Astrocyte (in vitro differentiated cells and primary cell): ENCODE measurements at regions not wholly inside any gene's neighbourhood (a gene's known extent, or its start where the extent isn't known, plus 50 kb on each side); places are given as distances from the start of the nearest gene placed in this dataset.

Source experiments
- EZH2 ChIP-seq: IDR thresholded peaks from 2 replicates; pipeline ENCODE4 v1.6.1; 2012; ENCODE audit warnings: mild to moderate bottlenecking, low read length, inconsistent platforms; ENCODE audit not compliant: insufficient read depth
- TF ChIP-seq, protein P1 (sequence below): IDR thresholded peaks from 2 replicates; pipeline ENCODE4 v1.5.1; 2011; ENCODE audit warnings: low read depth, mild to moderate bottlenecking, inconsistent platforms, low read length, moderate library complexity; ENCODE audit not compliant: insufficient read depth

DNA sequence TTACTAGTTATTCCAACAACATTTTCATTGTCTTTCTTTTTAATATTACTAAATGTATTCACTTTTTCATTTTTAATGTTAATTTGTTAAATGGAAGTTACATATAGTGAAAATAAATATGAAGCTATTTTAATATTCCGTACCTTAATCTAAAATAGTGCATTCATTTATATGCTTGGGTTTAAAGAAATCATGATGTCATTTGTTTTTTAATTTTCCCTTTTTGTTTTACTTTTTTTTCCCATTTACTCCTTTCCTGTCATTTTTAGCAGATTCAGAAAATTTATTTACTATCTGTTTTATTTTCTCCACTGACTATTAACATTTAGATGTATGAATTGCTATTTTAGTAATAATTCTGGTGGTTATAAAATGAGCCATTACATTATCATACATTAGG lies 183.0 kb upstream of the CDH9 start:
- TF ChIP-seq, protein P1, sequence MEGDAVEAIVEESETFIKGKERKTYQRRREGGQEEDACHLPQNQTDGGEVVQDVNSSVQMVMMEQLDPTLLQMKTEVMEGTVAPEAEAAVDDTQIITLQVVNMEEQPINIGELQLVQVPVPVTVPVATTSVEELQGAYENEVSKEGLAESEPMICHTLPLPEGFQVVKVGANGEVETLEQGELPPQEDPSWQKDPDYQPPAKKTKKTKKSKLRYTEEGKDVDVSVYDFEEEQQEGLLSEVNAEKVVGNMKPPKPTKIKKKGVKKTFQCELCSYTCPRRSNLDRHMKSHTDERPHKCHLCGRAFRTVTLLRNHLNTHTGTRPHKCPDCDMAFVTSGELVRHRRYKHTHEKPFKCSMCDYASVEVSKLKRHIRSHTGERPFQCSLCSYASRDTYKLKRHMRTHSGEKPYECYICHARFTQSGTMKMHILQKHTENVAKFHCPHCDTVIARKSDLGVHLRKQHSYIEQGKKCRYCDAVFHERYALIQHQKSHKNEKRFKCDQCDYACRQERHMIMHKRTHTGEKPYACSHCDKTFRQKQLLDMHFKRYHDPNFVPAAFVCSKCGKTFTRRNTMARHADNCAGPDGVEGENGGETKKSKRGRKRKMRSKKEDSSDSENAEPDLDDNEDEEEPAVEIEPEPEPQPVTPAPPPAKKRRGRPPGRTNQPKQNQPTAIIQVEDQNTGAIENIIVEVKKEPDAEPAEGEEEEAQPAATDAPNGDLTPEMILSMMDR: no peak
- no peak for TF ChIP-seq EZH2
